Keratinocyte (primary cell): ENCODE measurements at regions not wholly inside any gene's neighbourhood (a gene's known extent, or its start where the extent isn't known, plus 50 kb on each side); places are given as distances from the start of the nearest gene placed in this dataset.

Source experiments
- DNase-seq: peaks from one replicate; pipeline ENCODE4 v3.0.0-alpha.2; 2011; ENCODE audit warnings: low read depth, missing footprints, low spot score
- FAIRE-seq: peaks from 2 replicates; lab custom pipeline; 2011; peaks lifted over from hg19 to GRCh38; lab: Jason Lieb, UNC
- H2AFZ ChIP-seq: 2 replicates; pipeline ENCODE4 v1.6.0; 2012; ENCODE audit warnings: low read length, control low read depth, inconsistent platforms; ENCODE audit not compliant: control insufficient read depth
- H3K27ac ChIP-seq: 2 replicates; pipeline ENCODE4 v1.5.1; 2011; ENCODE audit warnings: low read length; ENCODE audit not compliant: control insufficient read depth, insufficient read depth
- H3K27me3 ChIP-seq: 3 replicates; pipeline ENCODE4 v1.6.0; 2011; ENCODE audit warnings: low read length; ENCODE audit not compliant: control insufficient read depth, insufficient read depth; ENCODE audit errors: extremely low read depth
- H3K36me3 ChIP-seq, 2 experiments: 2 replicates in 1 of 2; 3 replicates in 1 of 2; pipeline ENCODE4 v1.5.1; 2011; ENCODE audit warnings: low read length in 2 of 2, mild to moderate bottlenecking in 1 of 2; ENCODE audit not compliant: control insufficient read depth in 2 of 2, insufficient read depth in 2 of 2; ENCODE audit errors: extremely low read depth in 1 of 2
- H3K4me1 ChIP-seq: 3 replicates; pipeline ENCODE4 v1.5.1; 2011; ENCODE audit warnings: low read length; ENCODE audit not compliant: control insufficient read depth, insufficient read depth; ENCODE audit errors: extremely low read depth
- H3K4me2 ChIP-seq: 3 replicates; pipeline ENCODE4 v1.6.0; 2011; ENCODE audit warnings: low read depth, low read length; ENCODE audit not compliant: control insufficient read depth, insufficient read depth; ENCODE audit errors: extremely low read depth
- H3K4me3 ChIP-seq, 3 experiments: fragments of 200-600 bp in 1 of 3; sonication (generic) in 1 of 3; 2 replicates in 2 of 3; 3 replicates in 1 of 3; pipeline ENCODE4 v1.5.1; 2011 to 2016; ENCODE audit warnings: low read length in 3 of 3, mild to moderate bottlenecking in 3 of 3, control low read depth in 2 of 3, inconsistent platforms in 1 of 3, low read depth in 1 of 3, mixed read lengths in 1 of 3, mixed run types in 1 of 3, moderate library complexity in 1 of 3; ENCODE audit not compliant: control insufficient read depth in 2 of 3, insufficient read depth in 2 of 3; ENCODE audit errors: extremely low read depth in 1 of 3
- H3K79me2 ChIP-seq: 2 replicates; pipeline ENCODE4 v1.6.0; 2012; ENCODE audit warnings: low read length; ENCODE audit not compliant: control insufficient read depth, insufficient read depth
- H3K9ac ChIP-seq: 3 replicates; pipeline ENCODE4 v1.6.0; 2011; ENCODE audit warnings: low read length; ENCODE audit not compliant: control insufficient read depth, insufficient read depth; ENCODE audit errors: extremely low read depth
- H3K9me1 ChIP-seq: 3 replicates; pipeline ENCODE4 v1.6.0; 2011; ENCODE audit warnings: low read length; ENCODE audit not compliant: control insufficient read depth, insufficient read depth; ENCODE audit errors: extremely low read depth
- H3K9me3 ChIP-seq: 2 replicates; pipeline ENCODE4 v1.5.1; 2012; ENCODE audit warnings: low read depth, low read length; ENCODE audit not compliant: control insufficient read depth
- H4K20me1 ChIP-seq: 3 replicates; pipeline ENCODE4 v1.6.0; 2011; ENCODE audit warnings: low read length; ENCODE audit not compliant: control insufficient read depth, insufficient read depth; ENCODE audit errors: extremely low read depth
- CTCF ChIP-seq, 3 experiments: IDR thresholded peaks in 1 of 3; conservative IDR thresholded peaks in 1 of 3; optimal IDR thresholded peaks in 1 of 3; 2 replicates in 2 of 3; 3 replicates in 1 of 3; pipeline versions ENCODE3 to v1.5.1; 2011; ENCODE audit warnings: low read length in 3 of 3, mild to moderate bottlenecking in 3 of 3, moderate library complexity in 2 of 3, control low read depth in 1 of 3, inconsistent platforms in 1 of 3; ENCODE audit not compliant: insufficient read depth in 2 of 3; ENCODE audit errors: extremely low read depth in 1 of 3
- EZH2 ChIP-seq: IDR thresholded peaks from one replicate; pipeline ENCODE4 v1.6.1; 2012; ENCODE audit warnings: inconsistent platforms, mild to moderate bottlenecking, low read length, moderate library complexity
- dilution Hi-C: fragments of 300-500 bp; cut with MboI; formaldehyde crosslinking; loops from one replicate; pipeline ENCODE4 v1.7.0; 2020; ENCODE audit warnings: low sequenced_read_pairs; ENCODE audit not compliant: extremely low pct_ligation_motif_present

- H3K9ac ChIP-seq: no peak overlapping the region
- no peak for FAIRE-seq
These were observed 372.9 kb upstream of the TMEM132C start for GRCh38 chr12:127893895-127894609.

GRCh38 chr12:127896661-127897060 lies 370.3 kb upstream of the TMEM132C start:
- no peak for TF ChIP-seq CTCF (optimal IDR thresholded peaks at IDR 0.05 in 1 of 3, IDR thresholded peaks at IDR 0.05 in 1 of 3, conservative IDR thresholded peaks at IDR 0.05 in 1 of 3; ENCODE audit: extremely low read depth in 1 of 3, insufficient read depth in 2 of 3, low read length in 3 of 3)
- TF ChIP-seq EZH2: no peak
- H3K27me3 ChIP-seq: no peaks in the 10 kb centered on the region
- no peaks in the 10 kb centered on the region for H3K4me1 ChIP-seq
- no peak overlapping the region for H3K4me2 ChIP-seq
- no peak overlapping the region for H2AFZ ChIP-seq
- no peaks in the 10 kb centered on the region for H3K79me2 ChIP-seq
- H3K36me3 ChIP-seq: no peaks in the 10 kb centered on the region
- H3K9me1 ChIP-seq: no peaks in the 10 kb centered on the region
- no peak overlapping the region for H3K27ac ChIP-seq
- no peak for DNase-seq
- no peak overlapping the region for H3K9ac ChIP-seq
- no peaks in the 10 kb centered on the region for H4K20me1 ChIP-seq
- H3K9me3 ChIP-seq: peaks cover 2% of the 10 kb centered on the region
- dilution Hi-C loops: no loop called here
- no peak for FAIRE-seq
- H3K4me3 ChIP-seq: no peak overlapping the region

More at GRCh38 chr12:127893895-127894609, 372.9 kb upstream of the TMEM132C start:
- Histone ChIP-seq H3K9me3 (no peaks in the 10 kb centered on the region), H3K27ac (no peak overlapping the region), H3K4me3 (no peak overlapping the region), H3K79me2 (no peaks in the 10 kb centered on the region), H3K4me1 (no peaks in the 10 kb centered on the region), H3K36me3 (no peaks in the 10 kb centered on the region), H4K20me1 (no peaks in the 10 kb centered on the region), H3K9me1 (no peaks in the 10 kb centered on the region), H3K27me3 (no peaks in the 10 kb centered on the region), H3K4me2 (no peak overlapping the region), H2AFZ (no peak overlapping the region)
- DNase-seq: no peak
- TF ChIP-seq CTCF (optimal IDR thresholded peaks at IDR 0.05 in 1 of 3, IDR thresholded peaks at IDR 0.05 in 1 of 3, conservative IDR thresholded peaks at IDR 0.05 in 1 of 3; ENCODE audit: extremely low read depth in 1 of 3, insufficient read depth in 2 of 3, low read length in 3 of 3): no peak
- no peak for TF ChIP-seq EZH2
- dilution Hi-C loops: no loop called here
